ENCODE measurements at regions not wholly inside any gene's neighbourhood (a gene's known extent, or its start where the extent isn't known, plus 50 kb on each side); places are given as distances from the start of the nearest gene placed in this dataset.
"Not testable (repeated sequence)": the region's sequence is repeated elsewhere in the genome, so short reads cannot be mapped to it uniquely, and the experiment has no call there.

DNA sequence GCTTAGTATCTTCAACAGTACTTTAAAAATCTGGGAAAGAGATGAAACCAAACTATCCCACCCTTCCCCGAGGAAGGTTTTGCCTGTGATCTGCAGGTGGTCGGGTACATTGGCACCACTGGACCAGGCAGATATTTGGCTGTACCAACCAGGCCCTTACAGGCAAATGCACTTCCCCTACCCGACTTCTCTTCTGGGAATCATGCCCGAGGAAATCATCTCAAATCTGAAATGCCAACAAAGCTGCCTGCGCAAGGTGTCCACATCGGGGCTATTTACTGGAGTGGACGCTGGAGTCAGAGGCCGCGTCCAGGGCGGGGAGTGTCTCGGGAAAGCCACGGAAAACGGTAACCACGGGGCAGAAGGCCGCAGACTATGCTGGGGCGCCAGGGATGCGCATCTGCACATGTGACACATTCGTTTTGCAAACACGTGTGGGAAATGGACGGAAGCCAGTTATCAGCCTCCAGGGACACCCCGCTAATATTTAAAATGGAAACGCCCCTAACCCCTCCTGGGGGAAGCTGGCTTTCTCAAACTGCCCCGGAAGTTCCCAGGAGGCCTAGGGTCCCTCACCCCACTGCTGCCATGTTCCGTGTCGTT lies 71.5 kb downstream of the KCNJ18 start:
- TF ChIP-seq POLR2A (IDR thresholded peaks at IDR 0.05): not testable (repeated sequence)
- TF ChIP-seq, protein P1, sequence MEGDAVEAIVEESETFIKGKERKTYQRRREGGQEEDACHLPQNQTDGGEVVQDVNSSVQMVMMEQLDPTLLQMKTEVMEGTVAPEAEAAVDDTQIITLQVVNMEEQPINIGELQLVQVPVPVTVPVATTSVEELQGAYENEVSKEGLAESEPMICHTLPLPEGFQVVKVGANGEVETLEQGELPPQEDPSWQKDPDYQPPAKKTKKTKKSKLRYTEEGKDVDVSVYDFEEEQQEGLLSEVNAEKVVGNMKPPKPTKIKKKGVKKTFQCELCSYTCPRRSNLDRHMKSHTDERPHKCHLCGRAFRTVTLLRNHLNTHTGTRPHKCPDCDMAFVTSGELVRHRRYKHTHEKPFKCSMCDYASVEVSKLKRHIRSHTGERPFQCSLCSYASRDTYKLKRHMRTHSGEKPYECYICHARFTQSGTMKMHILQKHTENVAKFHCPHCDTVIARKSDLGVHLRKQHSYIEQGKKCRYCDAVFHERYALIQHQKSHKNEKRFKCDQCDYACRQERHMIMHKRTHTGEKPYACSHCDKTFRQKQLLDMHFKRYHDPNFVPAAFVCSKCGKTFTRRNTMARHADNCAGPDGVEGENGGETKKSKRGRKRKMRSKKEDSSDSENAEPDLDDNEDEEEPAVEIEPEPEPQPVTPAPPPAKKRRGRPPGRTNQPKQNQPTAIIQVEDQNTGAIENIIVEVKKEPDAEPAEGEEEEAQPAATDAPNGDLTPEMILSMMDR (IDR thresholded peaks at IDR 0.05): not testable (repeated sequence)
